Skin epidermis (tissue), 12 donors: ENCODE measurements at regions not wholly inside any gene's neighbourhood (a gene's known extent, or its start where the extent isn't known, plus 50 kb on each side); places are given as distances from the start of the nearest gene placed in this dataset.
"Not testable (repeated sequence)": the region's sequence is repeated elsewhere in the genome, so short reads cannot be mapped to it uniquely, and the experiment has no call there.

Experiments used
- H3K27ac ChIP-seq, 21 experiments: fragments of 200-600 bp; sonication (generic) in 11 of 21; one replicate each; pipeline ENCODE4 v1.5.0; 2020; ENCODE audit warnings: mild to moderate bottlenecking in 3 of 21, inconsistent platforms in 2 of 21, moderate library complexity in 2 of 21
- H3K4me3 ChIP-seq, 7 experiments: fragments of 200-600 bp; sonication (generic) in 2 of 7; one replicate each; pipeline ENCODE4 v1.5.0; 2020; ENCODE audit warnings: inconsistent platforms in 2 of 7, mild to moderate bottlenecking in 2 of 7, moderate library complexity in 1 of 7

DNA sequence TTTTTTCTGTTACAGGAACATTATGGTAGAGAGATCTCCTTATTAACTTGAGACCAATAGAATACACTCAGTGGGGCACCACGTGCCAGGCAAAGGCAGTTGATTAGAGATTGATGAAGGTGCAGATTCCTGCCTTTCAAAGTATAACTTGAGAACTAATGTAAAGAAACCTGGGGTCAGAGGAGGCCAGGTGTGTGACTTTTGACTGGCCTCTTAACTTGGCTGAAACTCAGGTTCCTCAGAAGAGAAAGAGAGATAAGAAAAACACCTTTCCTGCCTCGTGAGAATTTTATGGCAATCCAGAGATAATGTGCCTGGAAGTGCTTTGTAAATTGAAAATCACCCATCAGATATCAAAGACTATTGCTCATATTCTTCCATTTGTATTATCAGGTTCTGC lies 110.7 kb upstream of the GZMB start:
- Histone ChIP-seq H3K4me3 (no peak overlapping the region), H3K27ac (no peak overlapping the region)

DNA sequence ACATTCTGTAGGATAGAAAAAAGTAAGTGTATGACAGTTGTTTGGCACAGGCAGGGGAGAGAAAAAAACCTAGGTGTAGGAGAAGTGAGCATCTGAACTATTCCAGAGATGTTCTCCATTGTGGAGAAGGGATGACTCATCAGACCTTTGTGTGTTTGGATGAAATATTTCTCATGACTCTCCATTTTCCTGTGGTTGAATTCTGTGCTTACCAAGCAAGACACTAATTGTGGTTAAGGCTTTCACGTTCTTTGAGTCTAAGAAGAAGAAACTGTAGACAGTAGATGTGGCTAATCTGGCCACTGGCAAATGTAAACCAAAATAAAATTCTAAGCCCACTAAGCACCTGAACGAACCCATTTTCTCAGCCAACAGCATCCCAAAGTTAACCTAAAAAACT lies 107.9 kb upstream of the GZMB start:
- Histone ChIP-seq H3K4me3 (no peak overlapping the region), H3K27ac (no peak overlapping the region)

DNA sequence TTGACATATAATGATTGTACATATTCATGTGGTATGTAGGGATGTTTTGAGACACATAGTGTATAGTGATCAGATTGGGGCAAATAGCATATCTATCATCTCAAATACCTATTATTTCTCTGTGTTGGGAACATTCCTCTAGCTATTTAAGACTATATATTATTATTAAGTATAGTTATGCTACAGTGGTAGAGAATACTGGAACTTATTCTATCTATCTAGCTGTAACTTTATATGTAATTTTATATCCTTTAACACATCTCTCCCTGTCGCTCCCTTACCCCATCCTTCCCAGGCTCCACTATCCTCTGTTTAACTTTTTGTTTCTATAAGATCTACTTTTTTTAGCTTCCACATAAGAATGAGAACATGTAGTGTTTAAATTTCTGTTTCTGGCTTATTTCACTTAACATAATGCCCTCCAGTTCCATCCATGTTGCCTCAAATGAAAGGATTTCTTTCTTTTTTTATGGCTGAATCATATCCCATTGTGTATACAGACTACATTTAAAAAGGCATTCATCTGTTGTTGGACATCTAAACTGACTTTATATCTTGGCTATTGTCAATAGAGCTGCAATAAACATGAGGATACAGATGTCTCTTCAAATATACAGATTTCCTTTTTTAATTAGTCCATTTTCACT lies 102.1 kb upstream of the GZMB start:
- H3K4me3 ChIP-seq, result no peak overlapping the region
- no peak overlapping the region for H3K27ac ChIP-seq

DNA sequence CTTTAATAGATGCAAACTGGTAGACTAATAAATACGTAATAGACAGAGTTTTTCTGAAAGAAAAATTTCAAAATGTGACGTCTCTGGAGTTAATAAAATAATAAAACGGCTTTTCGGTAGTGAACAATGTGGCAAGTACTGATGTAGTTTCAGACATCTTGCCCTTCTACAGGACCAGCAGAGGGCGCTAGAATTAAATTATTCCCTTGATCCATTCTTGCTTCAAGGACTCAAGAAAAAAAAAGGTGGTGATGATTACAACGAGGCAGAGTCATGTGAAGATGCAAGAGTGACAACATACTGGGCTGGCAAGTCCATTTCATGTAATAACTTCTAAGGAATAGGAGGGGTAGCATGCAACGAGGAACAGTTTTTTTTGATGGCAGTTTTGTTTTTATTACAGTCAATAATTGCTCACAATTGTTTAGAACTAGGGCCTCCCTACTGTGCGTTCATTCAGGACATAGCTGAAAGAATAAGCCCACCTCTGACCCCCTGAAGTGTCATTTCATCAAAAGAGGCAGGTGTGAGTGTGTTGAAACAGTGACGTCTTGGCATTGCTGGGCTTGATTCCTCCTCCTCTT lies 101.0 kb upstream of the GZMB start:
- Histone ChIP-seq H3K27ac (no peak overlapping the region), H3K4me3 (no peak overlapping the region)

DNA sequence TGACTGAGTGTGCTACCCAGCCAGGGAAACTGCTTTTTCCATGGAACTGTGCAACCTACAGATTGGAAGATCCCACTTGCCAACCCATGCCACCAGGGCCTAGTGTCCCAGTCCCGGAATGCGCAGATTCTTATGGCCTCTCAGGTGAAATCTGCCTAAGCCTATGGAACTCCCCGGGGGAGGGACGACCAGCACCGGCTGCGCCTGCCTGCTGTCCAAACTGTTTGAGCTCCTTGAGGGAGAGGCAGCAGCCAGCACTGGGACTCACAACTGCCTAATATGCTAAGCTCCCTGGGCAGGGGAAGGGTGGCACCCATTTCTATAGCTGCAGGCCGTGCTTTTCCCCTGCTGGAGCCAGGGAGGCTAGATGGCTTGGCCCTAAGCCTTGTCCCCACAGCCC lies 92.5 kb upstream of the GZMB start:
- no peak overlapping the region for H3K4me3 ChIP-seq
- no peak overlapping the region for H3K27ac ChIP-seq

DNA sequence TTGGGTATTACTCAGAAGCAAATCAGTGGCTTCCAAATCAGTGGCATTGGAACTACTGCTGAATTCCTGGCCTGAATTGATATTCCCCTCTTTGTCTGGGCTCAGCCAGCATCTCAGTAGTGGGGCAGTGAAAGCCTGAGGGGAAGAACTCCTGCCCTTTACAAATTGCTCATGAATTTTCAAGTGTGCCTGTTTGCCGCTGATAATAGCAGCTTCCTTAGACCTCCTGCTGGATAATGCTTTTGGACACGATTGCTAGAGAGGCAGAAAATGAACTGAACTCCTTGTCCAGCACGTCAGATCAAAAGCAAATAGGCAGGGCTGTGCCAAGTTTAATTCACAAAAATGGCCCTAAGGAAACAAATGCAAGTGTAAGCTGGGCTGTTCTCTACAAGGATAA lies 91.3 kb upstream of the GZMB start:
- H3K27ac ChIP-seq, result no peak overlapping the region
- no peak overlapping the region for H3K4me3 ChIP-seq

DNA sequence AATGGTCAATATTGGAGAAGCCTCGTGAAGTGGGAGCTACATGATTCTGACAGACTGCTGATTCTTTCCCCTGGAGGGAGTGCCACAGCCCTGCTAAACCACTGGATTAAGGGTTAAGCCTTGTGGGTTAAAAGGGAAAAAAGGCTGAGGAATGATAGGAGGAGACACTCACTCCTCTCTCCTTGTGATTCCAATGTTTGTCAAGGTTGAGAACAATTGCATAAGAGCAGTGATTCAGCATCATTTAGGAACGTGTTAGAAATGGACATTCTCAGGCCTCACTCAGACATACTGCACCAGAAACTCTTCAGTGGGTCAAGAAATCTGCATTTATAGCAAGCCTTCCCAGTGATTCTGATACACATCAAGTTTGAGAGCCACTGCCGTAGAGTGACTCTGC lies 87.8 kb upstream of the GZMB start:
- no peak overlapping the region for H3K4me3 ChIP-seq

DNA sequence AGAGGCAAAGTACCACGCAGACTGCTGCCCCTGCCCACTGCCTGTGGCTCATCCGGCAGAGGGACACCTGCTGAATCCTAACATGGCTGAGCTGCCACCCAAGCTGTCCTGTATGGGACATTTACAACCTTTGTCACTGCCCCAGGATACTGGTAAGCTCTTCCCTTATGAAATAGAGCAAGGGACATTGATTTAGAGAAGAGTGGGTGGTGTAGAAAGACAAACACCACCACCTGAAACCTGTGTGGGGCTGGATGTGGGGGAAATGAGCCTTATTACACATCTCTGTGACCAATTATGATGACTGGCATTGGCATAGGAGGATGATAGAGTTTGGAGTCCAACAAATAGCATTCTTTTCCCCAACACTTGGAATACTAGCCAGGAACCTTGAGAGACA lies 81.2 kb upstream of the GZMB start:
- Histone ChIP-seq H3K4me3 (no peak overlapping the region), H3K27ac (no peak overlapping the region)

More for the DNA sequence above, 87.8 kb upstream of the GZMB start:
- no peak overlapping the region for H3K27ac ChIP-seq

DNA sequence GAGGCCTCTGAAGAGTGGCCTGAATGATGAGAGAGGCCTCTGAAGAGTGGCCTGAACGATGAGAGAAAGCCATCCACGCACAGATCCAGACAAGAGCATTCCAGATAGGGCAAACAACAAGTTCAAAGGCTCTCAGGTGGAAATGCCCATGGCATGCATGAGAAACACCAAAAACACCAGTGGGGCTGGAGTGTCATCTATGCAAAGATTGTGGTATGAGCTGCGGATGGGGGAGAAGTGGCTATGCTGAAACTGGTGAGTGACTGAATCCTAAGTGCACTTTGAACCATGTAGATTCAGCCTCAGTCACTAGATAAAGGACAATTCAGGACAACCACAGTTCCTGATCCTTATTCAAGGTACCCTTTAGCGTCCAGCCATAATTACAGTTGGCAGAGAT lies 79.4 kb upstream of the GZMB start:
- Histone ChIP-seq H3K4me3 (no peak overlapping the region), H3K27ac (no peak overlapping the region)

DNA sequence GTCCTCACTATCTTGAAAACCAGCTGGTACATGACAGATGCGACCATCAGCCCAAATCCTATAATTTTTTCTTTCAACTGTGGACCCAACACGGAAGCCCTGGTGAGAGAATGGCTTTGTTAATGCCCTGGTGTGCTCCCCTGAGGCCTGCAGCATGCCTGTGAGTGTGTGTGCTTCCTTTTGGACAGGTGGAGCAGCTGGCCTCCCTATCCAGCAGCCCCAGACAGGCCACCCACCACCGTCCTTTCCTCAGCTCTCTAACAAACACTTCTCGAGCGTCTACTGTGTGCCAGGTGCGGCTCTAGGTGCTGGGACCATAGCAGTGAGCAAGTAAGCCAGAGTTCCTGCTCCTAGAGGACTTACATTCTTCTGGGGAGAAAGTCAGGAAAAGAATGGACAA lies 78.9 kb upstream of the GZMB start:
- no peak overlapping the region for H3K4me3 ChIP-seq
- H3K27ac ChIP-seq, result no peak overlapping the region

DNA sequence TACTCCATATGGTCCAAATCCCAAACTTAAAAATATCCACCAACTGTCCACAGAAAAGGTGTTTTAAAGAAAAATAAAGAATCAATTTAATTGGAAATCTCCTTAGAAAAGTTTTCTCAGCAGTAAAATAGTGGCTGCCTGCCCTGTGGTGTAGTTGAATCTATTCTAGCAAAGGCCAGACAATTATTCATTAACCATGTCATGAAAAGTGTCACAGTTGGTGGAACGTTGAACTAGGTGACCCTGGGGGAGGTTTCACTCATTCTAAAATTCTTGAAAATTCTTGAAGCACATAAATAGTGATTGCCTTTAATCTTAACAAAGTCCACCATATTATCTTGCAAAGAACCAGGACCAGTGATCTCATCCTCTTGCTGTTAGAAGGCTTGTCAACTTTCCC lies 78.4 kb upstream of the GZMB start:
- Histone ChIP-seq H3K27ac (no peak overlapping the region), H3K4me3 (no peak overlapping the region)

DNA sequence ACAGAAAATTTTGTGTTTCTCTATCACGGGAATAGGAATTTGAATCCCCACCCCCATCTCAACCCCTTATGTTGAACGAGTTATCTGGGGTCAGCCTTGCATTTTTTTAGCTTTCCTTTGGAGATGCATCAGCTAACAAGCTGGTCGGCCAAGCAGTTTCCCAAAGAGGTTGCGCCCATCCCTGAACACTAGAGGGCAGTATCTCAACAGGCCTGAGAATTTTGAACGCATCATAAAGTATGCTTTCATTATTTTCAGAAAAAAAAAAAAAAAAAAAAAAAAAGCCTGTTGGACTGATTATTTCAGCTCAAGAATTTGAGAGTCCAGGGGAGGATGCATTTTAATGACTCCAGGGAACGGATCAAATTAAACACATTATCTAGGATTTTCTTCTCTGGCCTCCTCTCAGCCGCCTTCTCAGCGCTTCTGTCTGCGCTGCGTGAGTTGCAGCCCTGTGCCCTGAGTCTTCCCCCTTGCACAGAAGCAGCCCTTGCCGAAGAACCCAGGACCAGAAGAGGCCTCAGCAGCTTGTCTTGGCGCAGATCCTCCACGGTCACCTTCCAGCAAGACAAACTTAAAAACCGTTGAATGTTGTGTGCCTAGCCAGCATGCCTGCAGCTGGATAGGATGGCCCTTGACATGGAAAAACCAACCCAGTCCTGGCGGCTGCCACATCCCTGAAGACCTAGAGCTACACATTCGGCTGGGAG lies 76.6 kb upstream of the GZMB start:
- H3K4me3 ChIP-seq, result no peak overlapping the region
- no peak overlapping the region for H3K27ac ChIP-seq

DNA sequence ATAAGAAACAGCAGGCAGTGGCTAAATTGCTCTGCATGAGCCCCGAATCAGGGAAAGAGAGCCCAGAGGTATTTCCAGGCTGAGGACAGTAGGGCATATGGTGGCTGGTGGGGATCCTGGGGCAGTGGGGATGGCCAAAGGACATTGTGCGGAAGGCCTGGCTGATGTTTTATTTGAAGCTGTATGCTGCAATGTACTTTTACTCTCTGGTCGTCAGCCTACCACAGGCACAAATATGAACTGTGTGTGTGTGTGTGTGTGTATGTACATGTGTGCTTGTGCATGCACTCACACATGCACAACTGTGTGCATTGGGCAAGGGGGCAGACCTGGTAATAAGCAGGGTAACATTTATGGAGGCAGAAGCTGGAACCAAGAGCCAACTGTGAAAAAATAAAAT lies 74.7 kb upstream of the GZMB start:
- no peak overlapping the region for H3K27ac ChIP-seq
- no peak overlapping the region for H3K4me3 ChIP-seq

DNA sequence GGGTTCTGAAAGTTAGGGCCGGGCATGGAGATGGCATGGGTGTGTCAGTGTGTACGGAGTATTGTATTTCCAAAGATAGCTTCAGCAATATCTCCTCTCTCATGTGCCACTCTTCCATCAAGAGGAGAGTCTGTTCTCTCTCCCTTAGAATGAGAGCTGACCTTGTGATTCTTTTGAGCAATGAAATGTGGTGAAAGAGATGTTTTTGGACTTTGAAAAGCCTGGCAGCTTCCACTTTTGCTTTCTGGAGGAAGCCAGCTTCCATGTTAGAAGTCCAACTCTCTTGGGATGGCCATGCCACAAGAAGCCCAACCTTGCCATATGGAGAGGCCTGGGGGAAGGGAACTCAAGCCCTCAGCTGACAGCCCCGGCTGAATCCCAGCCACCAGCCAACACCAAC lies 72.4 kb upstream of the GZMB start:
- no peak overlapping the region for H3K27ac ChIP-seq
- H3K4me3 ChIP-seq, result no peak overlapping the region

DNA sequence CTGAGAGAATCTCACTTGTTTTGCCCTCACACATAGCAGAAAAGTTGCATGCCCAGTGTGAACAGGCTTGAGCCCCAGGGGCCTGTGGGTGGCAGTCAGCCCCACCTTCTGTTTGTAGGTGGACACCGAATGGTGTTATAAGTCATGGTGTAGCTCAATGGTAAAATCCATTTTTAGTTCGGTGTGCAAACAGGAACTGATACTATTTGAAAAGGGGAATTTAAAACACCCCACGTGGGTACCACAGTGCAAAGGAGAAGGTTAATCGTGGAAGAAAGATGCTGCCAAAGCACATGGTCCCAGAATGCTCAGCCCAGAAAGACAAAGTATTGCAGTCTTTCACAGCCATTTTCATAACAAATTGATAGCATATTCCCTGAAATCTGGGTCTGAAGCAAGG lies 71.8 kb upstream of the GZMB start:
- Histone ChIP-seq H3K4me3 (no peak overlapping the region), H3K27ac (no peak overlapping the region)

DNA sequence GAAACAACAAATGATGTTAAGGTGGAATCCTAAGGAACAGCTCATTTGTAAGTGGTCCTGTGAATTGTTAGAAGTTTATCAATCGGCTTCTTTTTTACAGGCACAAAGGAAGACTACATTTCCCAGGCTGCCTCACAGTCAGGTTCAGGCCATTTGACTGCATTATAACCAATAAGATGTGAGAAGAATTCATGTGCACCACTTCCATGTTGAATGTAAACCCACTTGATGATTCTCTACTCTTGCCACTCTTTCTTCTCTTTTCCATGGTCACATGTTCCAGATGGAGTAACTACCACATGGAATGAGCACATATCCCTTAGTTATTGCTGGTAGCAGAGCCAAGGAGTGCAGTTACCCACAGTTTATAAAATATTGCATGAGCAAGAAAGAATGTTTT lies 67.1 kb upstream of the GZMB start:
- Histone ChIP-seq H3K4me3 (no peak overlapping the region), H3K27ac (no peak overlapping the region)

DNA sequence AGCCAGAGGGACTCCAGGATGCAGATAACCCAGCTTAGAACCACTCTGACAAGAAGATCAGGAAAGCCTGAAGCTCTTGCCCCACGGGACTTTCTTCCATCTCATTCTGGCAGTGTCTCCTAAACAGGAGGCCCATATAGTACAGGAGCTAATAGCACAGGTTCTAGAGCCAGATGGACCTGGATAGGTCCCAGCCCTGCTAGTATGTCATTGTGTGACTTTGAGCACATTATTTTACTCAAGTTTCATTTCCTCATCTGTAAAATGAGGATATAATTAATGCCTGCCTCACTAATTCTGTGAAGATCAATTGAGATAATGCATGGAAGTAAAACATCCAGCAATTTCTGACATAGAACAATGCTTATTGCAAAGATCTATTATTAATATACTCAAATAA lies 66.5 kb upstream of the GZMB start:
- Histone ChIP-seq H3K27ac (no peak overlapping the region), H3K4me3 (no peak overlapping the region)

DNA sequence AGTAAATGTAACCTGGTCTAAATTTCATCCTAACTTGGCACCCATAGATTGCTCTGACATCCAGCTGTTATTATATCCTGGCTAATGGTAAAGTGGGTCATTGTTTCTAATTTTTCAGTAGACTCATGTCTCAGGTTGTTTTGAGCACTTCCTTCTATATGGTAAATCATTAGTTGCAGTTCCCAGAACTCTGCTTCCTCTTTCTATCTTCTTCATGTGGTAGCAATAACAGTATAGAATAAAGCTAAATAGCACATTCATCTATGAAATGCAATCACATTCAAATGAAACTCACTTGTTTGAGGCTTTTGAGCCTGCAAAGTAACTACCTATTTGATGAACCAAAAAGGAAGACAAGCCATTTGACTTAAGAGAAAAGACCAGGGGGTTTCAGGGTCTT lies 65.1 kb upstream of the GZMB start:
- Histone ChIP-seq H3K4me3 (no peak overlapping the region), H3K27ac (no peak overlapping the region)

DNA sequence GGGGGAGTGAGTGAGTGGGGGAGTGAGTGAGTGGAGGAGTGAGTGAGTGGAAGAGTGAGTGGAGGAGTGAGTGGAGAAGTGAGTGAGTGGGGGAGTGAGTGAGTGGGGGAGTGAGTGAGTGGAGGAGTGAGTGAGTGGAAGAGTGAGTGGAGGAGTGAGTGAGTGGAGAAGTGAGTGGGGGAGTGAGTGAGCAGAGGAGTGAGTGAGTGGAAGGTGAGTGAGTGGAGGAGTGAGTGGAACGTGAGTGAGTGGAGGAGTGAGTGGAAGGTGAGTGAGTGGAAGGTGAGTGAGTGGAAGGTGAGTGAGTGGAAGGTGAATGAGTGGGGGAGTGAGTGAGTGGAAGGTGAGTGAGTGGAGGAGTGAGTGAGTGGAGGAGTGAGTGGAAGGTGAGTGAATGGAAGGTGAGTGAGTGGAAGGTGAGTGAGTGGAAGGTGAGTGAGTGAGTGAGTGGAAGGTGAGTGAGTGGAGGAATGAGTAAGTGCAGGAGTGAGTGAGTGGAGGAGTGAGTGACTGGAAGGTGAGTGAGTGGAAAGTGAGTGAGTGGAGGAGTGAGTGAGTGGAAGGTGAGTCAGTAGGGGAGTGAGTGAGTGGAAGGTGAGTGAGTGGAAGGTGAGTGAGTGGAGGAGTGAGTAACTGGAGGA lies 62.4 kb upstream of the GZMB start:
- not testable (repeated sequence) for H3K27ac ChIP-seq, H3K4me3 ChIP-seq

DNA sequence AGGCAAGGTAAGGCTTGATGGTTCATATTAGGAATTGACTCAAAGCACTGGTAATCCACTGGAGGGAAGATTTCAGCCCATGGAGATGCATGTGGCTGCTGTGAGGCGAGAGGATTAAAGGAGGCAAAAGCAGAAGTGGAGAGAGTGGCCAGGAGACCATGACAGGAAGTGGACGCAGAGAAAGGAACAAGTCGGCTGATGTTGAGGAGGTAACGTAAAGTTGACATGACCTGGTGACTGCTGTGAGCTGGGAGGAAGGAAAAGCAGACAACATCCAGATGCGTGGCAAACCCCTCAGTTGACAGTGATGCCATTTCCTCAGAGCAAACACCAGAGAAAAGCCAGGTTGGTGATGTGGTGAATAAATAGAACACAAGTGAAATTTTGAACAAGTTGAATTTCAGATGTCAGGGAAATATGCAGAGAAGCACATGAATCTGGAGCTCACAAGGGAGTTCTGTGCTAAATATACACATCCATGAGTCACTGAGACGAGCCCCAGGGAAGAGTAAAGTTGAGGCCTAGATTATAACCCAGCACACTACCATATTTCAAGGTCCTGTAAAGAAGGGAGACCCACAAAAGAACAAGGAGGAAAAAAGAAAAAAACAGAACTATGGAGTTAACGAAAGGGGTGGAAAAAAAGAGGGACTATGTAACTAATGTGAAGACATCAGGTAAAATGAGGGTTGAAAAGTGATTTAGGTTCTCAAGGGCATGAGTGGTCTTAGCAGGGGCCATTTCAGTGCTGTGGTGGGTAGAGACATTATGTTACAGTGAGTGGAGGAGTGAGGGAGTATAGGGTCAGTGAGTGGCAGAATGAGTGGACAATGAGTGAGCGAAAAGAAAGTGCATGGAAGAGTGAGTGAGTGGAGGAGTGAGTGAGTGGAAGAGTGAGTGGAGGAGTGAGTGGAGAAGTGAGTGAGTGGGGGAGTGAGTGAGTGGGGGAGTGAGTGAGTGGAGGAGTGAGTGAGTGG lies 61.6 kb upstream of the GZMB start:
- Histone ChIP-seq H3K27ac (peak overlapping the region in 3 of 21 experiments; percentile 49 to 65 (median 64)), H3K4me3 (no peak overlapping the region)
